ENCODE measurements at regions not wholly inside any gene's neighbourhood (a gene's known extent, or its start where the extent isn't known, plus 50 kb on each side); places are given as distances from the start of the nearest gene placed in this dataset.

DNA sequence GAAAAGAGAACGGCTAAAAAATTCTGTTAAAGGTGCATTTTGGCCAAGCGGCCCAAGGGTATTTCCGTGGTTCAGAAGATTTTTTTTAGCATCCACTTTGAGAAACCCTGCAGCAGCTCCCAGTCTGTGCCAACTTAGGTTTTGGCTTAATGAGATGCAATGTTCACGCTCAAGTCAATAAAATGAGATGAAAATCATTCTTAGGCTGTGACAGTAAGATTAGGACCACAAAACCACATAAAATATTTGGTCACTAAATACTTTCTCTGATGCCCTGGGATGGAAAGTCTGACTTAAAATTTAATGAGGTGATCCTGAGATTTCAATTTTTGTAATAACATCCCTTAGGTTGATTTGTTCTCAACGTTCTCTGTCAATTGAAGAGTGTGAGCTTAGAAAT, 74.2 kb upstream of the FHL2 start:
- TF ChIP-seq, protein P1, sequence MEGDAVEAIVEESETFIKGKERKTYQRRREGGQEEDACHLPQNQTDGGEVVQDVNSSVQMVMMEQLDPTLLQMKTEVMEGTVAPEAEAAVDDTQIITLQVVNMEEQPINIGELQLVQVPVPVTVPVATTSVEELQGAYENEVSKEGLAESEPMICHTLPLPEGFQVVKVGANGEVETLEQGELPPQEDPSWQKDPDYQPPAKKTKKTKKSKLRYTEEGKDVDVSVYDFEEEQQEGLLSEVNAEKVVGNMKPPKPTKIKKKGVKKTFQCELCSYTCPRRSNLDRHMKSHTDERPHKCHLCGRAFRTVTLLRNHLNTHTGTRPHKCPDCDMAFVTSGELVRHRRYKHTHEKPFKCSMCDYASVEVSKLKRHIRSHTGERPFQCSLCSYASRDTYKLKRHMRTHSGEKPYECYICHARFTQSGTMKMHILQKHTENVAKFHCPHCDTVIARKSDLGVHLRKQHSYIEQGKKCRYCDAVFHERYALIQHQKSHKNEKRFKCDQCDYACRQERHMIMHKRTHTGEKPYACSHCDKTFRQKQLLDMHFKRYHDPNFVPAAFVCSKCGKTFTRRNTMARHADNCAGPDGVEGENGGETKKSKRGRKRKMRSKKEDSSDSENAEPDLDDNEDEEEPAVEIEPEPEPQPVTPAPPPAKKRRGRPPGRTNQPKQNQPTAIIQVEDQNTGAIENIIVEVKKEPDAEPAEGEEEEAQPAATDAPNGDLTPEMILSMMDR (IDR thresholded peaks at IDR 0.05; ENCODE audit: unreplicated experiment): no peak
- CTCF ChIA-PET: interaction anchor here (0.6 to 1.3 kb wide), 2 partner anchors 13 to 50 kb away, joined by 3 read pairs; no protein-coding TSS in a partner anchor
- DNase-seq (ENCODE audit: unreplicated experiment): no peak
- intact Hi-C loops (cut with micrococcal nuclease): no loop called here
- no peaks in the 10 kb centered on the region for H3K36me3 Mint-ChIP-seq (ENCODE audit: insufficient read depth, unreplicated experiment)
- H3K27ac Mint-ChIP-seq (ENCODE audit: low read depth, unreplicated experiment): no peak overlapping the region
- H3K4me3 Mint-ChIP-seq (ENCODE audit: unreplicated experiment): no peak overlapping the region
- POLR2A ChIA-PET: no interaction called here
- H3K9me3 Mint-ChIP-seq (ENCODE audit: unreplicated experiment): no peaks in the 10 kb centered on the region
- H3K4me1 Mint-ChIP-seq (ENCODE audit: insufficient read depth, unreplicated experiment): no peaks in the 10 kb centered on the region
- BruUV-seq (replicated peaks): no TSS peak
- H3K27me3 Mint-ChIP-seq (ENCODE audit: insufficient read depth, unreplicated experiment): no peaks in the 10 kb centered on the region

DNA sequence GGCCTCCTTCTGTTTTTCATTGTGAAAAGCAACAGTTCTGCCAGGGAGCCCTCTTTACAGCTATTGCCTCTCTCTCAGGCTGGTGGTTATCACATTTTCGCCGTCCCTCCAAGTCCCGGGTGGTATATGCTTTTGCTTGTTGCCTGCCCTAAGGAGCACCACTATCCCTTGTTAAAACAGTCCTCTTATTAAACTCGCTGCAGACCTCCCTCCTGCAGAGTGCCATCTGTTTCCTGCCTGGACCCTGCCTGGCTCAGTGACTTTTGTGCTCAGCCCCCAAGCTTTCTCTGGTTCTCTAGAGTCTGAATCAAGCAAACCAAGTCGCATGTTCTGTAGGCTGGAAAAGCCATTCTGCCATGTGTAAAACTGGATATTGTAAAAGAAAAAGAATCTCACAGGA, 72.1 kb upstream of the FHL2 start:
- Mint-ChIP-seq H3K9me3 (ENCODE audit: unreplicated experiment) (no peaks in the 10 kb centered on the region), H3K4me1 (ENCODE audit: insufficient read depth, unreplicated experiment) (no peaks in the 10 kb centered on the region), H3K4me3 (ENCODE audit: unreplicated experiment) (no peak overlapping the region), H3K27ac (ENCODE audit: low read depth, unreplicated experiment) (no peak overlapping the region), H3K27me3 (ENCODE audit: insufficient read depth, unreplicated experiment) (peaks cover 6% of the 10 kb centered on the region), H3K36me3 (ENCODE audit: insufficient read depth, unreplicated experiment) (no peaks in the 10 kb centered on the region)
- CTCF ChIA-PET: interaction anchor here (1.2 kb wide), 1 partner anchor 40 kb away, joined by 4 read pairs; no protein-coding TSS in a partner anchor
- TF ChIP-seq, protein P1 (IDR thresholded peaks at IDR 0.05; ENCODE audit: unreplicated experiment): no peak
- BruUV-seq (replicated peaks): no TSS peak
- POLR2A ChIA-PET: no interaction called here
- intact Hi-C loops (cut with micrococcal nuclease): no loop called here
- no peak for DNase-seq (ENCODE audit: unreplicated experiment)

DNA sequence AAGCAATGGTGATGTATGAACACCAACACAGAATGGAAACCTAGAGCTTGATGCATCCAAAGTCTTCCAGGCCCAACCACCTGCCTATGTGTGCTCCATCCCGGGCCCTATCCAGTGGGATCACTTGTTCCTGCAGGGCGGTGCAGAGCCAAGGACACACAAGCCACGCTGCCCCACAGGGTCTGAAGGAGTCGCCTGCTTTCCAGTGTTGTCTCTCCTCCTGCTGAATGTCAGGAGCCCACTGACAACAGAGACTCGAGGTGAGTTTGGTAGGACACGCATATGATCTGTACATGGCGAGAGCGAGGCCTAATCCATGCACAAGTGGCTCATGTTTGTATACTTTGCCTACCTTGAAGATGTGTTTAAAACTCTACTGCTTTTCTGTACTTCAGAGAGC, 70.9 kb upstream of the FHL2 start:
- TF ChIP-seq, protein P1 (IDR thresholded peaks at IDR 0.05; ENCODE audit: unreplicated experiment): no peak
- ChIA-PET CTCF (no interaction called here), POLR2A (interaction anchor here (0.6 kb wide), 1 partner anchor 1009 kb away, joined by 3 read pairs; no protein-coding TSS in a partner anchor)
- no peak overlapping the region for H3K27ac Mint-ChIP-seq (ENCODE audit: low read depth, unreplicated experiment)
- no peak overlapping the region for H3K4me3 Mint-ChIP-seq (ENCODE audit: unreplicated experiment)
- H3K4me1 Mint-ChIP-seq (ENCODE audit: insufficient read depth, unreplicated experiment): no peaks in the 10 kb centered on the region
- no TSS peak for BruUV-seq (replicated peaks)
- H3K36me3 Mint-ChIP-seq (ENCODE audit: insufficient read depth, unreplicated experiment): no peaks in the 10 kb centered on the region
- intact Hi-C loops (cut with micrococcal nuclease): no loop called here
- DNase-seq (ENCODE audit: unreplicated experiment): no peak
- peaks cover 11% of the 10 kb centered on the region for H3K27me3 Mint-ChIP-seq (ENCODE audit: insufficient read depth, unreplicated experiment)
- H3K9me3 Mint-ChIP-seq (ENCODE audit: unreplicated experiment): no peaks in the 10 kb centered on the region

DNA sequence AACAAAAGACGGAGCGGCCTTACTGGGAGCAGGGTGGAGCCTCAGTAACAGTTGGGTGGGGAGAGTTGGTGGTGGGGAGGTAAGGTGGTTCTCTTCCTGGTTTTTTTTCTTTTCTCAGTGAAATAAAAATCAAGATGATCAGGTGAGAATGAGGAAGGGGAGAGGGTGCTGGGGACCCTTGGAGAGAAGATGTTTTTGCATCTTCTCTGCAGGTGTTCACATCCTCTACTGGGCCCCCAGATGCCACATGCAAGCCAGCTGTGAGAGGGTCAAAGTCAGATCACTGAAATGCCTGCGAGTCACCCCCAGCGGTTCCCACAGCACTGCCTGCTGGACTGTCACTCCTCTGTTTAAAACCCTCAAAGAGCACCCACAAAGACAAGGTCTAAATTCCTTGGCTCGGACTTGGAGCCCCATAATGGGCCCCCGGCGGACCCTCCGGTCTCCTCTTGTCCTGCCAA, 69.8 kb upstream of the FHL2 start:
- Mint-ChIP-seq H3K27me3 (ENCODE audit: insufficient read depth, unreplicated experiment) (peaks cover 11% of the 10 kb centered on the region), H3K36me3 (ENCODE audit: insufficient read depth, unreplicated experiment) (no peaks in the 10 kb centered on the region), H3K27ac (ENCODE audit: low read depth, unreplicated experiment) (no peak overlapping the region), H3K9me3 (ENCODE audit: unreplicated experiment) (no peaks in the 10 kb centered on the region), H3K4me1 (ENCODE audit: insufficient read depth, unreplicated experiment) (no peaks in the 10 kb centered on the region), H3K4me3 (ENCODE audit: unreplicated experiment) (no peak overlapping the region)
- ChIA-PET POLR2A (no interaction called here), CTCF (no interaction called here)
- no TSS peak for BruUV-seq (replicated peaks)
- intact Hi-C loops (cut with micrococcal nuclease): no loop called here
- no peak for DNase-seq (ENCODE audit: unreplicated experiment)
- TF ChIP-seq, protein P1 (IDR thresholded peaks at IDR 0.05; ENCODE audit: unreplicated experiment): no peak
